ENCODE measurements at regions not wholly inside any gene's neighbourhood (a gene's known extent, or its start where the extent isn't known, plus 50 kb on each side); places are given as distances from the start of the nearest gene placed in this dataset.

GRCh38 chr10:120691625-120692024 lies 159.5 kb upstream of the WDR11 start:
- FAIRE-seq: no peak

More at GRCh38 chr10:120691625-120692024, 159.5 kb upstream of the WDR11 start:
- POLR2A ChIA-PET (ENCODE audit: partially characterized antibody): no interaction called here
- Histone ChIP-seq H3K23me2 (ENCODE audit: low read depth, low read length) (no peaks in the 10 kb centered on the region), H2BK5ac (ENCODE audit: low read depth, low read length) (no peak overlapping the region), H2BK20ac (ENCODE audit: low read length) (no peak overlapping the region), H4K8ac (ENCODE audit: extremely low read depth, insufficient read depth, low read length) (no peak overlapping the region), H3K36me3 (ENCODE audit: control insufficient read depth in 2 of 4, insufficient read depth in 4 of 4, low read length in 3 of 4) (no peaks in the 10 kb centered on the region), H3K18ac (ENCODE audit: extremely low read depth, low read length) (no peak overlapping the region), H3K14ac (ENCODE audit: insufficient read length) (no peak overlapping the region), H3K4ac (replicated peaks; ENCODE audit: insufficient read length, low read depth, low read length) (no peak overlapping the region), H3K79me1 (ENCODE audit: low read depth, low read length) (no peaks in the 10 kb centered on the region), H3K9me3 (ENCODE audit: insufficient read depth in 2 of 2, low read depth in 1 of 2, low read length in 1 of 2) (no peaks in the 10 kb centered on the region), H3K56ac (replicated peaks; ENCODE audit: insufficient read length, low read depth, low read length) (no peak overlapping the region), H3K27me3 (replicated peaks in 1 of 4; ENCODE audit: control insufficient read depth in 3 of 4, extremely low read depth in 1 of 4, insufficient read depth in 3 of 4, low read length in 3 of 4) (no peaks in the 10 kb centered on the region), H3K23ac (ENCODE audit: insufficient read length) (no peak overlapping the region), H2AFZ (ENCODE audit: low read length) (no peak overlapping the region), H4K5ac (ENCODE audit: insufficient read length, low read depth, low read length) (no peak overlapping the region), H3K27ac (ENCODE audit: low read depth, low read length) (no peak overlapping the region), H3K9ac (replicated peaks in 1 of 4; ENCODE audit: extremely low read depth in 1 of 4, low read depth in 3 of 4, low read length in 3 of 4) (no peak overlapping the region), H3K4me3 (ENCODE audit: extremely low read depth in 1 of 4, insufficient read depth in 2 of 4, low read depth in 3 of 4, low read length in 4 of 4) (no peak overlapping the region), H4K91ac (replicated peaks; ENCODE audit: insufficient read length, low read length) (no peak overlapping the region), H4K20me1 (replicated peaks in 1 of 2; ENCODE audit: control insufficient read depth in 1 of 2, insufficient read depth in 2 of 2, low read length in 2 of 2) (no peaks in the 10 kb centered on the region), H3K79me2 (ENCODE audit: control insufficient read depth in 1 of 2, insufficient read depth in 2 of 2, low read length in 2 of 2) (no peaks in the 10 kb centered on the region), H2AK5ac (ENCODE audit: low read depth, low read length) (no peak overlapping the region), H2BK15ac (ENCODE audit: low read length) (no peak overlapping the region), H3K4me1 (replicated peaks in 1 of 4; ENCODE audit: control insufficient read depth in 3 of 4, insufficient read depth in 4 of 4, low read length in 3 of 4) (peaks cover 0 to 3% (median 0%) of the 10 kb centered on the region in 4 experiments; a peak in 1 of 7 replicates), H2BK120ac (replicated peaks; ENCODE audit: low read depth, low read length) (no peak overlapping the region), H2BK12ac (ENCODE audit: low read depth, low read length) (no peak overlapping the region), H3K4me2 (ENCODE audit: insufficient read depth in 1 of 2, low read depth in 2 of 2, low read length in 2 of 2) (no peak overlapping the region)
- WGBS, 2 experiments (ENCODE audit: extremely low coverage in 1 of 2, insufficient coverage in 1 of 2, insufficient read length in 1 of 2, insufficient replicate concordance in 2 of 2, low coverage in 1 of 2, low lambda C conversion rate in 2 of 2, missing lambda C conversion rate in 1 of 2): 92% methylated on average over 3 of the region's 3 CpGs; no CpG with 5 or more reads in 1 of the 2 experiments
- no peak for TF ChIP-seq ZNF274 (IDR thresholded peaks at IDR 0.05; ENCODE audit: borderline replicate concordance, extremely low read depth, low read length)
- no peak for TF ChIP-seq JUND (IDR thresholded peaks at IDR 0.05; ENCODE audit: low read length)
- TF ChIP-seq RBBP5 (IDR thresholded peaks at IDR 0.05; ENCODE audit: borderline replicate concordance, low read depth, low read length): no peak
- TF ChIP-seq GABPA (IDR thresholded peaks at IDR 0.05; ENCODE audit: borderline replicate concordance, insufficient read depth, low read length): no peak
- TF ChIP-seq RNF2 (IDR thresholded peaks at IDR 0.05; ENCODE audit: borderline replicate concordance, low read depth, low read length, missing control alignments, poor library complexity, severe bottlenecking): no peak
- TF ChIP-seq TCF12 (IDR thresholded peaks at IDR 0.05; ENCODE audit: low read depth, low read length): no peak
- no peak for TF ChIP-seq FOSL1 (IDR thresholded peaks at IDR 0.05; ENCODE audit: insufficient read depth, low read depth, low read length)
- no peak for TF ChIP-seq CTBP2 (IDR thresholded peaks at IDR 0.05; ENCODE audit: borderline replicate concordance, insufficient read depth, insufficient read length, low read length)
- TF ChIP-seq BACH1 (IDR thresholded peaks at IDR 0.05; ENCODE audit: low read length): no peak
- TF ChIP-seq MAX (IDR thresholded peaks at IDR 0.05): no peak
- TF ChIP-seq HDAC2 (IDR thresholded peaks at IDR 0.05; ENCODE audit: borderline replicate concordance in 1 of 2, low read depth in 2 of 2, low read length in 2 of 2): no peak
- TF ChIP-seq ASH2L (IDR thresholded peaks at IDR 0.05; ENCODE audit: low read length): no peak
- no peak for TF ChIP-seq NANOG (IDR thresholded peaks at IDR 0.05; ENCODE audit: insufficient read depth, low read depth, low read length, poor library complexity, severe bottlenecking)
- TF ChIP-seq SIRT6 (IDR thresholded peaks at IDR 0.05; ENCODE audit: low read length): no peak
- DNase-seq (ENCODE audit: low read depth in 1 of 2, low spot score in 2 of 2): no peak
- CTCF ChIA-PET (ENCODE audit: partially characterized antibody): no interaction called here

Data from H1 (cell line).